ENCODE measurements at regions not wholly inside any gene's neighbourhood (a gene's known extent, or its start where the extent isn't known, plus 50 kb on each side); places are given as distances from the start of the nearest gene placed in this dataset.

DNA sequence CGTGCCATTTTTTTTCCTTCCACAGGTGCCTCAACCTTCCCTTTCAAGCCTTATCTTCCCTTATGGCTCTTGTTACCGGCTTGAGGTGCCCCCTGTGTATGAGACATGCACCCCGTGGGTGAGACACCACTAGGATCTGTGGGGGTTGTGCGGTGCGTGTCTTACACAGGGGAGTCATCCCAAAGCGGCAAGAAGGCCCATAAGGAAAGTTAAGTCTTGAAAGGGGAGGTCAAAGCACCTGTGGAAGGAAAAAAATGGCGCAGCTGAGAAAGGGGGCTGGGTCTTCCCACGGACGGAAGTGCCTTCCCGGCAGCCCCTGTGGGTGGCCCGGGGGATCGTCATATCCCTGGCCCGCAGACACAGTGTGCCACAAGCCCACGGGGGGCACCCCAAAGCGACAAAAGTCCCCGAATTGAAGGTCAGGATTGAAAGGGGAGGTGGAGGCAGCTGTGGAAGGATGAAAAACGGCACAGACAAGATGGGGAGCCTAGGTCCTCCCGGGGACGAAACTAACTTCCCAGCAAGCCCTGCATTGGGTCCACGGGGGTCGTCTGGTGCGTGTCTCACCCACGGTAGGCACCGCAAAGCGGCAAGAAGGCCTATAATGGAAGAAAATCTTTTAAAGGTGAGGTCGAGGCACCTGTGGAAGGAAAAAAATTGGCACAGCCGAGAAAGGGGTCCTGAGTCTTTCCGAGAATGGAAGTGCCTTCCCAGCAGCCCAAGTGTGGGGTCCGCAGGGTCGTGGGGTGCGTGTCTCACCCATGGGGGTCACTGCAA, 273.3 kb downstream of the ALG10 start:
- DNase-seq (ENCODE audit: low read depth) (no peak), FAIRE-seq (no peak)
- TF ChIP-seq, protein P1, sequence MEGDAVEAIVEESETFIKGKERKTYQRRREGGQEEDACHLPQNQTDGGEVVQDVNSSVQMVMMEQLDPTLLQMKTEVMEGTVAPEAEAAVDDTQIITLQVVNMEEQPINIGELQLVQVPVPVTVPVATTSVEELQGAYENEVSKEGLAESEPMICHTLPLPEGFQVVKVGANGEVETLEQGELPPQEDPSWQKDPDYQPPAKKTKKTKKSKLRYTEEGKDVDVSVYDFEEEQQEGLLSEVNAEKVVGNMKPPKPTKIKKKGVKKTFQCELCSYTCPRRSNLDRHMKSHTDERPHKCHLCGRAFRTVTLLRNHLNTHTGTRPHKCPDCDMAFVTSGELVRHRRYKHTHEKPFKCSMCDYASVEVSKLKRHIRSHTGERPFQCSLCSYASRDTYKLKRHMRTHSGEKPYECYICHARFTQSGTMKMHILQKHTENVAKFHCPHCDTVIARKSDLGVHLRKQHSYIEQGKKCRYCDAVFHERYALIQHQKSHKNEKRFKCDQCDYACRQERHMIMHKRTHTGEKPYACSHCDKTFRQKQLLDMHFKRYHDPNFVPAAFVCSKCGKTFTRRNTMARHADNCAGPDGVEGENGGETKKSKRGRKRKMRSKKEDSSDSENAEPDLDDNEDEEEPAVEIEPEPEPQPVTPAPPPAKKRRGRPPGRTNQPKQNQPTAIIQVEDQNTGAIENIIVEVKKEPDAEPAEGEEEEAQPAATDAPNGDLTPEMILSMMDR (IDR thresholded peaks at IDR 0.05; ENCODE audit: insufficient read depth, low read length, severe bottlenecking): no peak
- H3K36me3 ChIP-seq (ENCODE audit: control insufficient read depth, insufficient read depth, low read length): no peaks in the 10 kb centered on the region
- no peaks in the 10 kb centered on the region for H3K27me3 ChIP-seq (ENCODE audit: control insufficient read depth, insufficient read depth, low read length)
- H3K4me3 ChIP-seq (ENCODE audit: low read depth, low read length): no peak overlapping the region

DNA sequence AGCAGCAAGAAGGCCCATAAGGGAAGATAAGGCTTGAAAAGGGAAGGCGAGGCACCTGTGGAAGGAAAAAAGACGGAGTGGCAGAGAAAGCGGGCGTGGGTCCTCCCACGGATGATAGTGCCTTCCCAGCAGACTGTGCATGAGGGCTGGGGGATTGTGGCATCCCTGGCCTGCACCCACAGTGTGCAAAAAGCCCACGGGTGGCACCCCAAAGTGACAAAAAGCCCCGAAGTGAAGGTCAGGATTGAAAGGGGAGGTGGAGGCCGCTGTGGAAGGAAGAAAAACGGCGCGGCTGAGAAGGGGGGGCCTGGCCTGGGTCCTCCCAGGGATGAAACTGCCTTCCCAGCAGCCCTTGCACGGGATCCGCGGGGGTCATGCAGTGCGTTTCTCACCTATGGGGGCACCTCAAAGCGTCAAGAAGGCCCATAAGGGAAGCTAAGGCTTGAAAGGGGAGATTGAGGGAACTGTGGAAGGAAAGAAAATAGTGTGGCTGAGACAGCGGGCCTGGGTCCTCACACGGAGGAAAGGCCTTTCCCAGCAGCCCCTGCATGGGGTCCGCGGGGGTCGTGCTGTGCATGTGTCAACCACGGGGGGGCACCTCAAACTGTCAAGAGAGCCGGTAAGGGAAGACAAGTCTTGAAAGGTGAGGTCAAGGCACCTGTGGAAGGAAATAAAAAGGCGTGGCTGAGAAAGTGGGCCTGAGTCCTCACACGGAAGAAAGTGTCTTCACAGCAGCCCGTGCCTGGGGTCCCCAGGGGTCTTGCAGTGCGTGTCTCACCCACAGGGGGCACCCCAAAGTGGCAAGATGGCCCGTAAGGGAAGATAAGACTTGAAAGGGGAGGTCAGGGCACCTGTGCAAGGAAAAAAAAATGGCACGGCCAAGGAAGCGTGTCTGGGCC, 274.1 kb downstream of the ALG10 start:
- TF ChIP-seq, protein P1 (IDR thresholded peaks at IDR 0.05; ENCODE audit: insufficient read depth, low read length, severe bottlenecking): no peak
- Histone ChIP-seq H3K36me3 (ENCODE audit: control insufficient read depth, insufficient read depth, low read length) (no peaks in the 10 kb centered on the region), H3K27me3 (ENCODE audit: control insufficient read depth, insufficient read depth, low read length) (no peaks in the 10 kb centered on the region), H3K4me3 (ENCODE audit: low read depth, low read length) (no peak overlapping the region)
- DNase-seq (ENCODE audit: low read depth) (no peak), FAIRE-seq (no peak)

DNA sequence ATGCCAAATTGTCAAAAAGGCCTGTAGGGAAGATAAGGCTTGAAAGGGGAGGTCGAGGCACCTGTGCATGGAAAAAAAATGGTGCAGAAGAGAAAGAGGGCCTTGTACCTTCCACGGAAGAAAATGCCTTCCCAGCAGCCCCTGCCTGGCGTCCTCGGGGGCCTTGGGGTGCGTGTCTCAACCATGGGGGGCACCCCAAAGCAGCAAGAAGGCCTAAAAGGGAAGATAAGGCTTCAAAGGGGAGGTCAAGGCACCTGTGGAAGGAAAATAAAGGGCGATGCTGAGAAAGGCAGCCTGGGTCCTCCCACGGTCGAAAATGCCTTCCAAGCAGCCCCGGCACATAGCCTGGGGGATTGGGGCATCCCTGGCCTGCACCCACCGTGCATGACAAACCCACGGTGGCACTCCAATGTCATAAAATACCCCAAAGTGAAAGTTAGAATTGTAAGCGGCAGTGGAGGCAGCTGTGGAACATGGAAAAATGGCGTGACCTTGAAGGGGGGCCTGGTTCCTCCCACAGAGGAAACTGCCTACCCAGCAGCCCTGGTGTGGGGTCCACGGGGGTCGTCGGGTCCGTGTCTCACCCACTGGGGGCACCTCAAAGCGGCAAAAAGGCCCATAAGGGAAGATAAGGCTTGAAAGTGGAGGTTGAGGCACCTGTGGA, 275.0 kb downstream of the ALG10 start:
- no peak overlapping the region for H3K4me3 ChIP-seq (ENCODE audit: low read depth, low read length)
- H3K27me3 ChIP-seq (ENCODE audit: control insufficient read depth, insufficient read depth, low read length): no peaks in the 10 kb centered on the region
- TF ChIP-seq, protein P1 (IDR thresholded peaks at IDR 0.05; ENCODE audit: insufficient read depth, low read length, severe bottlenecking): no peak
- no peaks in the 10 kb centered on the region for H3K36me3 ChIP-seq (ENCODE audit: control insufficient read depth, insufficient read depth, low read length)
- DNase-seq (ENCODE audit: low read depth): no peak
- FAIRE-seq: no peak

DNA sequence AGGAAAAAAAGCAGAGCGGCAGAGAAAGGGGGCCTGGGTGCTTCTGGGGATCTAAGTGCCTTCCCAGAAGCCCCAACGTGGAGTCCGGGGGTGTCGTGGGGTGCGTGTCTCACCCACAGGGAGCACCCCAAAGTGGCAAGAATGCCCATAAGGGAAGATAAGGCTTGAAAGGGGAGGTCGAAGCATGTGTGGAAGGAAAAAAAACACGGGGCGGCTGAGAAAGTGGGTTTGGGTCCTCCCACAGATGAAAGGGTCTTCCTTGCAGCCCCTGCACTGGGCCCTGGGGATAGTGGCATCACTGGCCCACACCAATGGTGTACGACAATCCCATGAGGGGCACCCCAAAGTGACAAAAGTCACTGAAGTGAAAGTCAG, 275.5 kb downstream of the ALG10 start:
- Histone ChIP-seq H3K4me3 (ENCODE audit: low read depth, low read length) (no peak overlapping the region), H3K27me3 (ENCODE audit: control insufficient read depth, insufficient read depth, low read length) (no peaks in the 10 kb centered on the region), H3K36me3 (ENCODE audit: control insufficient read depth, insufficient read depth, low read length) (no peaks in the 10 kb centered on the region)
- FAIRE-seq (no peak), DNase-seq (ENCODE audit: low read depth) (no peak)
- TF ChIP-seq, protein P1 (IDR thresholded peaks at IDR 0.05; ENCODE audit: insufficient read depth, low read length, severe bottlenecking): no peak

DNA sequence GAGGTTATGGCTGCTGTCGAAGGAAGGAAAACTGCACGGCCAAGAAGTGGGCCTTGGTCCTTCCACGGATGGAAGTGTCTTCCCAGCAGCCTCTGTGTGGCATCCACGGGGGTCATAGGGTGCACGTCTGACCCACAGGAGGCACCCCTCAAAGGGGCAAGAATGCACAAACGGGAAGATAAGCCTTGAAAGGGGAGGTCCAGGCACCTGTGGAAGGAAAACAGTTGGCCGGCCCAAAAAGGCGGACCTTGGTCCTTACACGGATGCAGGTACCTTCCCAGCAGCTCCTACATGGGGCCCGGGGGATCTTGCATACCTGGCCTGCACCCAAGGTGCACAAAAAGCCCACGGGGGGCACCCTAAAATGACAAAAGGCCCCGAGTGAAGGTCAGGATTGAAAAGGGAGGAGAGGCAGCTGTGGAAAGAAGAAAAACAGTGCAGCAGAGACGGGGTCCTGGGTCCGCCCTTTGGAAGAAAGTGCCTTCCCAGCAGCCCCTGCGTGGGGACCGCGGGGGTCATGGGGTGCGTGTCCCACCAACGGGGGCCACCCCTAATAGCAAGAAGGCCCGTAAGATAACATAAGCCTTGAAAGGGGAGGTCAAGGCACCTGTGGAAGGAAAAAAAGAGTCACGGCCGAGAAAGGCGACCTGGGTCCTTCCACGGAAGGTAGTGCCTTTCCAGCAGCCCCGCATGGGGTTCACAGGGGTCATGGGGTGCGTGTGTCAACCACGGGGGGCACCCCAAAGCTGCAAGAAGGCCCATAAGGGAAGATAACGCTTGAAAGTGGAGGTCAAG, 276.1 kb downstream of the ALG10 start:
- H3K27me3 ChIP-seq (ENCODE audit: control insufficient read depth, insufficient read depth, low read length): no peaks in the 10 kb centered on the region
- H3K36me3 ChIP-seq (ENCODE audit: control insufficient read depth, insufficient read depth, low read length): no peaks in the 10 kb centered on the region
- TF ChIP-seq, protein P1 (IDR thresholded peaks at IDR 0.05; ENCODE audit: insufficient read depth, low read length, severe bottlenecking): no peak
- DNase-seq (ENCODE audit: low read depth) (no peak), FAIRE-seq (no peak)
- H3K4me3 ChIP-seq (ENCODE audit: low read depth, low read length): no peak overlapping the region
